Activated CD8-positive, alpha-beta memory T cell treated with anti-CD3 and anti-CD28 coated beads, Interleukin-2, amount 50 U/mL, for 48 hours (primary cell): ENCODE measurements at regions not wholly inside any gene's neighbourhood (a gene's known extent, or its start where the extent isn't known, plus 50 kb on each side); places are given as distances from the start of the nearest gene placed in this dataset.
A peak's percentile ranks its signal among the peaks of the same experiment; 100 is the strongest.

Experiments used
- DNase-seq: peaks from one replicate; pipeline ENCODE4 v3.0.0-alpha.2; 2020

DNA sequence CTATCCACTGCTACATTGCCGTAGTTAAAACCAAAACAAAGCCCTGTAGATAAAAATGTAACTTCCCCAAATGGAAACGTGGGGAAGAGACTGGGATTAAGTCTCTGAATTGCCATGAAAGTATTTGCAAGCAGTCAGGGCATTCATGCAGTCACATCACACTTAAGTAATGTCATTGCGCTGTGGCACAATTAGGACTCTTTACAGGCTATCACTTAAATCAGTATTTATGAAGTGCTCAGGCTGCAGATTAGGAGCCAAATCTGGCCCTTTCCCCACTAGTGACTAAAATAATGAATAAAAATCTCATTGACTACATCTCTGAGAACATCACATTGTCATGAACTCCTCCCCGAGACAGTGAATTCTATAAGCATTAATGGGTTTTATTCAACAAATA lies 300.9 kb downstream of the ICOS start:
- no peak for DNase-seq

DNA sequence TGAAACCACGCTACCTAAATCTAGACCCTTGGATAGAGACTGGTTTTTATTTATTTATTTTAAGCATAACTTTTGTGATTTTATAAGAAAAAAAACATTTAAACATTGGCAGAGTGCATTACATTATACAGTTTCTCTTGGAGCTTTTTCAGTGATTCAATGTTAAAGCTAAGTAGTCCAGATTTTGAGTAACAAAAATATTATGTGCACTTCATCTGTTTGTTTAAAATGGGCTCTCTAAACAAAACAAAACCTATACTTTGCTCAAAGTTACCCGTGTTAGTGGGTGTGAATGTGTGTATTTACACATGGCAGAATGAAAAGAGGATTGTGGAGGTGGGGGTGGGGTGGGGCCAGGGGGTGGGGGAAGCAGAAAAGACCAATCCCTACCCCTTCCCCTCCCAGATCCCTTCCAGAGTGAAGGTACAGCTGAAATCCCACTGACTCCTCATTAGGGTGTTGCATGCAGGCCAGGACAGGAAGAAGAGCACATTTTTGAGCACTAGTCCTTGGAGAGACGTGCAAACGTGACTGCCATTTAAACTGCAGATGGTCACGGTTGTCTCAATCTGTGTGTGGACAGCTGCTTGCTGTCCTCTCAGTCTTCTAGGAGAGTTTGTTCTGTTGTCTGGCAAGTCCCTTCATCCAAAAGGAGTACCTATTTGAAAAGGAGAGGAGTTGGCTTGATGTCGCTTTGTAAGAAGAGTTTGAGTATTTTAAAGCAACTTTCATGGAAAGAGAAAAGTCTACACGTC lies 303.0 kb downstream of the ICOS start:
- DNase-seq = no peak

DNA sequence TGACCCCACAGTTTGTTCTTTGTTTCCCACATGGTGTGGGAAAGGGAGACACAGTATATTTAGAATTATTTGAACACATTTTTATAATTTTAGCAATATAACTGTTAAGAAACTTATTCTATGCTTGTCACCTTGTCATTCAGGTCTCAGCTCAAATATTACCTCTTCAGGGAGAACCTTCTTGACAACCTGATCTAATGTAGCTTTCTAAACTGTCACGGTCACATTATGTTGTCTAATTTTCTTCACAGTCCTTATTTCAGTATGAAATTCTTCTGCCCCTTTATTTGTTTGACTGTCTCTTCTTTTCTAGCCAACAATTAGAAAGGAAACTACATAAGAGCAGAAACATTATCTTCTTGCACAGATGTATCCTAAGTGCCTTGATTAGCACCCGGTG lies 304.3 kb upstream of the PARD3B start:
- no peak for DNase-seq

GRCh38 chr2:204249437-204249836 lies 295.8 kb upstream of the PARD3B start:
- DNase-seq = no peak

- no peak for DNase-seq
Observed at GRCh38 chr2:204250692-204251091, 294.6 kb upstream of the PARD3B start.

- DNase-seq = no peak
Observed at GRCh38 chr2:204251158-204251997, 293.9 kb upstream of the PARD3B start.

GRCh38 chr2:204251998-204252376 lies 293.3 kb upstream of the PARD3B start:
- DNase-seq = no peak

- DNase-seq = no peak
Observed at GRCh38 chr2:204255071-204255470, 290.2 kb upstream of the PARD3B start.

GRCh38 chr2:204255526-204255925 lies 289.7 kb upstream of the PARD3B start:
- DNase-seq = no peak

GRCh38 chr2:204257781-204258180 lies 287.5 kb upstream of the PARD3B start:
- no peak for DNase-seq

DNA sequence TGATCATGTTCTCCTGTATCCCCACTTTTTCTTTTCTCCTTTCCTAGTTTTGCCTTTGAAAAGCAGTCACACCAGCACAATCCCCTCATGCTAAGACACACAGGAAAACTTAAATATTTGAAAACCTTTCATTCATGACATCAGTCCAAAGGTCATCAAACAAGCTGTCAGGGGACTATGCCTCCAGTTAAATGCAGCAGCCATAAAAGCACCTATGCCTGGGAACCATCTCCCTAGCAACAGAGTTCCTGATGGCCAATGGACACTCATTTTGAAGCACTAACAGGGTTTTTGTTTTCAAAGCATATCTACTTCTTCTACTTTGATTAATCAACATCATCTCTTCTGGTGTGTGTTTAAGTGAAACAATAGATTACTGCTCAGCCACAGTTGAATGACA lies 286.4 kb upstream of the PARD3B start:
- no peak for DNase-seq

- peak; percentile 57 for DNase-seq
Observed at GRCh38 chr2:204260162-204260877, 285.0 kb upstream of the PARD3B start.

GRCh38 chr2:204260901-204261300 lies 284.4 kb upstream of the PARD3B start:
- DNase-seq = no peak

DNA sequence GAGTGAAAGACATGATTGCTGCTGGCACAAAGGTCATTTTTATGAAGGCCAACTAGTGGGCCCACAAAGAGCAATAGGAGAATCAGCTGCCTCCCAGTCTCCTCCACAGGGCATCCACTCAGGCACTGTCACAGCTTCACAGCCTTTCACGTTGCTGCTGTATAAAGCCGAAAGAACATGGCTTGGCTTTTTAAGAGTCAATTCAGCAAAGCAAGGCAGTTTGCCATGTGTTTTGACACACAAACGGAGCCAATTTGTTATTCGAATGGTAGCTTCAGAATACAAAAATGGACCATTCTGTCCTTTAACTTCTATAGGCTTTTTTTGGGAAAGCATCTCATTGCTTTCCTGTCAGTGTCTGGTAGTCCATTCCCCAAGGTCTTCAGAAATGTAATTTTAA lies 283.4 kb upstream of the PARD3B start:
- no peak for DNase-seq

GRCh38 chr2:204264085-204264553 lies 281.2 kb upstream of the PARD3B start:
- no peak for DNase-seq

DNA sequence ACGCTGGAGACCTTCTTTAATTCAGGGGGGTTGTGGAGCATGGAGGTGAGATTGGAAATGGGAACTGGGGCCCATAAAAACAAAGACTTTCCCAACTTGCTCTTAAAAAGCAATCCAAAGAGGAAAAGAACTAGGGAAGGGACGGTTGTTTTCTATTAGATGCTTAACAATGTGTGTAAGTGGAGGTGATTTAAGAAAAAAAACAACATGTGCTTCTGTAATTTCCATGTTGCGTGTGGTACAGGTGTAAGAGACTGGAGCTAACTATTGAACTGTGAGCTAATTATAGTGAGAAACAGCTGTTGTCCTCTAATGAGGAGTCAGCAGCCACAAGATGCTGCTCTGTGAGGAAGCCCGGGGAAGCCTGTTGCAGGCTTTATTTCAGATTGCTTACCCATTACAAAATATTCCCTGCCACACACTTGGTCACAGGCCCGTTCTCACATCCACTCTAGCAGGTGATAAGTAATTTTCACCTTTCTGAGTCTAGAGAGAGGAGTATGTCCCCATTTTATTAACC lies 280.6 kb upstream of the PARD3B start:
- no peak for DNase-seq

GRCh38 chr2:204265681-204266181 lies 279.5 kb upstream of the PARD3B start:
- no peak for DNase-seq

DNA sequence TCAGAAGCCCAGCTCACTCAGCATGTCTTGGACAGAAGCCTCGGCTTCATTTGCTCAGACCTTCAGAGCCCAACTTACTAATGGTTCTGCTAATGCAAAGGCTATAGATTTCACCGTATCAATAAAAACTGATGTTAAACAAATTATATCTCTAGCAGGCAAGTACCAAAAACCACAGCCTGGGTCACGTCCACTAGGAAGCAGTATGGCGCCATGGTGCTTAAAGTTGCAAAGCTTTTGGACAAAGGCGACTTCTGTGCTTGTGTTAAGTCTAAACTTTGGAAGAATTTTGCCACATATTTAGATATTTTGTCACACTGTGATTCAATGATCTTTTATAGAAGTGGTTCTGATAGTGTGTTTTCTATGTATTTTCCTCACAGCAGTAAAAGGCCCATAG lies 276.8 kb upstream of the PARD3B start:
- DNase-seq = no peak

GRCh38 chr2:204268971-204269370 lies 276.3 kb upstream of the PARD3B start:
- DNase-seq = no peak

DNA sequence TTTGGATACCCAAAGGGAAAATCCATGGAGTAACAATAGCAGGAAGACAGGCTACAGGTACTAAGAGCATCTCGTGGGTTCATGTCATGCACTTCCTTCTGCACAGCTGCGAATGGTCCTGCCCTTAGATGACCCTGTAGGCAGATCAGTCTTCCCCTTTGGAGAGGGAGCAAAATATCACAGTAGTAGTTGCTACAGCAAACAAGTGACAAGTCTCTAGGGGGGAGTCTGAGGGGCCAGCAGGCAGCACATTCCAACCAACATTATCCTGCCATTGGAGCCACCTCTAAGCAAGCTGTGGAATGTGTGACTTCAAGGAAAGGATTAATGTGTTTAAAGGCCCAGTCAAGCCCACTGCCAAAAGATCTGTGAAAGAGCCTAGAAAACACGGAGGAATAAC lies 273.2 kb upstream of the PARD3B start:
- DNase-seq = no peak

DNA sequence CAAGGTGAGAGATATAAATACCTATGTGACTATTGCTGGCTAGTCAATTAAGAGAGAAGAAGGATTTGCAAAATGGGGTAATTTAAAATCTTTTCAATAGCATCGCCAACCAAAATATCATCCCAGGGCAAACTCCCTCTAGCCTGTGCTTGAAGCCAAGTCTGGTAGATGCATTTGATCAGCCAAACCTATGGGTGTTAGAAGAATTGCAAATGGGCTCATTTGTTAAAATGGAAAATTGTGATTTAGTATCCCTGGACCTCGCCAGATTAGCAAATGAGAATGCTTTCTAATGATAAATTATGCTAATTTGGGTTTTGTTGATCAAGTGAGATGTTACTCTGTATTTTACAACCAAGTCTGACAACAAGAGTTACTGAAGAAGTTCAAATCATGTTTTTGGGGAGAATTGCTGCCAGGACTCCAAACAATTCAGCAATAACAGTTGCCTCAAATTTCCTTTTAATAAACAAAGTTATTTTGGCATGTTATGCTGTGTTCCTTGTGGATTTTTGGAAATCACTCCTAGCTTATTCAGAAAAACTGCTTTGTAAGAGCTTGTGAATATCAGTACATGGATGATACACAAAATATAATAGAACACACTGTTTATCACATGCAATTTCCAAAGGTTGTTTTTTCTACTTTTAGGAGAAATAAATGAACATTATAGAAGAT lies 272.5 kb upstream of the PARD3B start:
- DNase-seq = no peak

DNA sequence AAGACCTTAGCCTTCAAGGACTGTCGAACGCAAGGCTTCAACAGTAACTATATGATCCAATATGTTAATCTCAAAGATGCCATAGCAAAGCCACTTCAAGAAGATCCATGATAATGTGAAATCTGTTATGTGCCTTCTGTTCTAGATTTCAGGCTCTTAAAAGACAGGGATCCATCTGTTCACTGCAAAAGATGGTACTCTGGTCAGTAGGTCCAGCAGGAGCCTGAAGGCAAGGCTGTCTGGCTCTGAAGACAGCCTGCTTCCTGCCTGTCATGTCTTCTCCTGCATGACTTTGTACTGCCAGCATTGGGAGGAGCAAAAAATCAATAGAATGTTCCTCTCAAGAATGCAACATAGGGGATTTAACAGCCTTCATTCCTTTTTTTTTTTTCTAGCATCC lies 270.8 kb upstream of the PARD3B start:
- DNase-seq = no peak

DNA sequence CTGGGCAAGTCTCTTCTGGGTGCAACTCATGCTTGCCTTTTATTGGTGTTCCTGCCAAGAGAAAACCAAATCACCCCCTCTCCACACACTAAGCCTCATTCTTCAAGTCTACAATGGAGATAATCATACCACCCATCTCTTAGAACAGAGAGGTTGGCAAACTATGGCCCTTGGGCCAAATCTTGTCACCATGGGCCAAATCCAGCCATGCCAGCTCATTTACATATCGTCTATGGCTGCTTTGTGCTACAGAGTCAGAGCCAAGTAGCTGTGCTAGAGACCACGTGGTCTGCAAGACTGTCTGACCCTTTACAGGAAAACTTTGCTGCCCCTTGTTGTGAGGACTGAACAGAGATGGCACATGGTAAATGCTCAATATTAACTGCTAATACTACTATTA lies 270.3 kb upstream of the PARD3B start:
- no peak for DNase-seq
